Retinal pigment epithelial cell (primary cell): ENCODE measurements at regions not wholly inside any gene's neighbourhood (a gene's known extent, or its start where the extent isn't known, plus 50 kb on each side); places are given as distances from the start of the nearest gene placed in this dataset.
"Not testable (repeated sequence)": the region's sequence is repeated elsewhere in the genome, so short reads cannot be mapped to it uniquely, and the experiment has no call there.

ENCODE experiments used
- DNase-seq: peaks from one replicate; pipeline ENCODE4 v3.0.0-alpha.2; 2010; ENCODE audit warnings: low read depth
- H3K4me3 ChIP-seq: 2 replicates; pipeline ENCODE4 v1.5.1; 2011; ENCODE audit warnings: mild to moderate bottlenecking, low read length, control low read depth, moderate library complexity
- TF ChIP-seq, protein P1 (sequence below): conservative IDR thresholded peaks from 2 replicates; pipeline ENCODE4 v1.5.1; 2011; ENCODE audit warnings: low read depth, low read length, control low read depth, inconsistent platforms

GRCh38 chr11:22456993-22457762 lies 119.0 kb downstream of the SLC17A6 start:
- no peak overlapping the region for H3K4me3 ChIP-seq
- TF ChIP-seq, protein P1, sequence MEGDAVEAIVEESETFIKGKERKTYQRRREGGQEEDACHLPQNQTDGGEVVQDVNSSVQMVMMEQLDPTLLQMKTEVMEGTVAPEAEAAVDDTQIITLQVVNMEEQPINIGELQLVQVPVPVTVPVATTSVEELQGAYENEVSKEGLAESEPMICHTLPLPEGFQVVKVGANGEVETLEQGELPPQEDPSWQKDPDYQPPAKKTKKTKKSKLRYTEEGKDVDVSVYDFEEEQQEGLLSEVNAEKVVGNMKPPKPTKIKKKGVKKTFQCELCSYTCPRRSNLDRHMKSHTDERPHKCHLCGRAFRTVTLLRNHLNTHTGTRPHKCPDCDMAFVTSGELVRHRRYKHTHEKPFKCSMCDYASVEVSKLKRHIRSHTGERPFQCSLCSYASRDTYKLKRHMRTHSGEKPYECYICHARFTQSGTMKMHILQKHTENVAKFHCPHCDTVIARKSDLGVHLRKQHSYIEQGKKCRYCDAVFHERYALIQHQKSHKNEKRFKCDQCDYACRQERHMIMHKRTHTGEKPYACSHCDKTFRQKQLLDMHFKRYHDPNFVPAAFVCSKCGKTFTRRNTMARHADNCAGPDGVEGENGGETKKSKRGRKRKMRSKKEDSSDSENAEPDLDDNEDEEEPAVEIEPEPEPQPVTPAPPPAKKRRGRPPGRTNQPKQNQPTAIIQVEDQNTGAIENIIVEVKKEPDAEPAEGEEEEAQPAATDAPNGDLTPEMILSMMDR: no peak
- no peak for DNase-seq

- DNase-seq: no peak
- H3K4me3 ChIP-seq: no peak overlapping the region
- TF ChIP-seq, protein P1: no peak
Observed at GRCh38 chr11:22454461-22455090, 116.4 kb downstream of the SLC17A6 start.

GRCh38 chr11:22449441-22449840 lies 111.3 kb downstream of the SLC17A6 start:
- H3K4me3 ChIP-seq: no peak overlapping the region
- TF ChIP-seq, protein P1: no peak
- DNase-seq: no peak

DNA sequence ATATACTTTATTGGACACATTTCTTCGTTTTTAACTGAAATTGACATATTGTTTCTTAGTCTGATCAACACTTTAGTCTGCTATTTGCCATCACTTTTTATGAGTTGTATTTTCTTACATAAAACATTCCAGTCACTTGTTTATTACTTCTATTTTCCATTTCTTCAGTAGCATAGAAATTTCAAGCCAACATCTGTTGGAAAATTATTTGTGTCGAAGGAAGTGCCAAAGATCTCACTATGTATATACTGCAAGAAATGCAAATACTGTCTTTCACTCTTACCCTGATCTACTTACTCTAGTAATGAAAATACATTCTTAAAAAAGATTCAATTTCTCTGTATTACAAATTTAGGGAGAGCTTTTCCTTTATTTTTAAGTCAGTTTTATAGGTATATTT lies 105.9 kb downstream of the SLC17A6 start:
- TF ChIP-seq, protein P1: no peak
- no peak overlapping the region for H3K4me3 ChIP-seq
- DNase-seq: no peak

GRCh38 chr11:22441831-22442230 lies 103.7 kb downstream of the SLC17A6 start:
- DNase-seq: no peak
- H3K4me3 ChIP-seq: no peak overlapping the region
- TF ChIP-seq, protein P1: no peak

- DNase-seq, H3K4me3 ChIP-seq: not testable (repeated sequence)
Observed at GRCh38 chr11:22435582-22435981, 97.4 kb downstream of the SLC17A6 start.

GRCh38 chr11:22433517-22433916 lies 95.3 kb downstream of the SLC17A6 start:
- TF ChIP-seq, protein P1: no peak
- no peak overlapping the region for H3K4me3 ChIP-seq
- no peak for DNase-seq
